ENCODE measurements at regions not wholly inside any gene's neighbourhood (a gene's known extent, or its start where the extent isn't known, plus 50 kb on each side); places are given as distances from the start of the nearest gene placed in this dataset.

GRCh38 chr4:135185256-135185655 lies 983.7 kb upstream of the PABPC4L start:
- Histone ChIP-seq H3K27ac (no peak overlapping the region), H3K4me3 (no peak overlapping the region)
- no peak for TF ChIP-seq CTCF (IDR thresholded peaks at IDR 0.05)
- no peak for DNase-seq (ENCODE audit: low spot score)

- TF ChIP-seq CTCF (IDR thresholded peaks at IDR 0.05) = no peak
- H3K27ac ChIP-seq = no peak overlapping the region
- DNase-seq (ENCODE audit: low spot score) = no peak
- H3K4me3 ChIP-seq = no peak overlapping the region
Observed at GRCh38 chr4:135184715-135185114, 983.1 kb upstream of the PABPC4L start.

GRCh38 chr4:135177321-135177720 lies 975.7 kb upstream of the PABPC4L start:
- no peak for DNase-seq (ENCODE audit: low spot score)
- no peak for TF ChIP-seq CTCF (IDR thresholded peaks at IDR 0.05)
- no peak overlapping the region for H3K4me3 ChIP-seq
- H3K27ac ChIP-seq = no peak overlapping the region

GRCh38 chr4:135166661-135167060 lies 965.1 kb upstream of the PABPC4L start:
- Histone ChIP-seq H3K27ac (no peak overlapping the region), H3K4me3 (no peak overlapping the region)
- no peak for DNase-seq (ENCODE audit: low spot score)
- no peak for TF ChIP-seq CTCF (IDR thresholded peaks at IDR 0.05)

- no peak for TF ChIP-seq CTCF (IDR thresholded peaks at IDR 0.05)
Observed at GRCh38 chr4:135164601-135165000, 963.0 kb upstream of the PABPC4L start.

GRCh38 chr4:135144498-135144897 lies 942.9 kb upstream of the PABPC4L start:
- Histone ChIP-seq H3K27ac (no peak overlapping the region), H3K4me3 (no peak overlapping the region)
- DNase-seq (ENCODE audit: low spot score) = no peak
- no peak for TF ChIP-seq CTCF (IDR thresholded peaks at IDR 0.05)

More at GRCh38 chr4:135164601-135165000, 963.0 kb upstream of the PABPC4L start:
- no peak for DNase-seq (ENCODE audit: low spot score)
- Histone ChIP-seq H3K4me3 (no peak overlapping the region), H3K27ac (no peak overlapping the region)

GRCh38 chr4:135124196-135124595 lies 922.6 kb upstream of the PABPC4L start:
- no peak for DNase-seq (ENCODE audit: low spot score)
- Histone ChIP-seq H3K27ac (no peak overlapping the region), H3K4me3 (no peak overlapping the region)
- TF ChIP-seq CTCF (IDR thresholded peaks at IDR 0.05) = no peak

Measured in coronary artery (tissue), 2 donors.